OCI-LY7 (cell line): ENCODE measurements at regions not wholly inside any gene's neighbourhood (a gene's known extent, or its start where the extent isn't known, plus 50 kb on each side); places are given as distances from the start of the nearest gene placed in this dataset.

Source experiments
- CTCF ChIP-seq: fragments of 200-600 bp; sonication (generic); conservative IDR thresholded peaks from 2 replicates; pipeline ENCODE4 v1.5.1; 2014; ENCODE audit warnings: mild to moderate bottlenecking, antibody characterized with exemption, low read length, moderate library complexity, mixed read lengths
- EZH2phosphoT487 ChIP-seq: fragments of 200-600 bp; sonication (generic); IDR thresholded peaks from 2 replicates; pipeline ENCODE4 v1.6.1; 2018; ENCODE audit warnings: low read depth, borderline replicate concordance, mild to moderate bottlenecking, mixed run types, antibody characterized with exemption, low read length, moderate library complexity, mixed read lengths

DNA sequence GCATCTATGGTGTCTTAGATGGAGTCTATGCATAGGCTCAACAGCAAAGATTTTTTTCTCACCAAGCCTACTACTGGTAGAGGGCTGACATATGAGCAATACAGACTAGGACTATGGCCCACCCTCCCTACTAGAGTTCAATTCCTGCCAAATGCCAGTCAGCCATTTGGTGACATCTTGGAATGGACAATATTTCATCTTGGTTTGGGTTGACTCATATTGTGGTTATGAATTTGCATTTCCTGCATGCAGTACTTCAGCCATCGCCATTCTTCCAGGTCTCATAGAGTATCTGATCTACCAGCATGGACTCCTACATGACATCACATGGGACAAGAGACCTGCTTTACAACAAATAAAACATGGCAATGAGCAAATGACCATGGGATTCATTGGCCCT lies 778.1 kb upstream of the SOX9 start:
- TF ChIP-seq CTCF (no peak), EZH2phosphoT487 (no peak)
